ENCODE measurements at regions not wholly inside any gene's neighbourhood (a gene's known extent, or its start where the extent isn't known, plus 50 kb on each side); places are given as distances from the start of the nearest gene placed in this dataset.

DNA sequence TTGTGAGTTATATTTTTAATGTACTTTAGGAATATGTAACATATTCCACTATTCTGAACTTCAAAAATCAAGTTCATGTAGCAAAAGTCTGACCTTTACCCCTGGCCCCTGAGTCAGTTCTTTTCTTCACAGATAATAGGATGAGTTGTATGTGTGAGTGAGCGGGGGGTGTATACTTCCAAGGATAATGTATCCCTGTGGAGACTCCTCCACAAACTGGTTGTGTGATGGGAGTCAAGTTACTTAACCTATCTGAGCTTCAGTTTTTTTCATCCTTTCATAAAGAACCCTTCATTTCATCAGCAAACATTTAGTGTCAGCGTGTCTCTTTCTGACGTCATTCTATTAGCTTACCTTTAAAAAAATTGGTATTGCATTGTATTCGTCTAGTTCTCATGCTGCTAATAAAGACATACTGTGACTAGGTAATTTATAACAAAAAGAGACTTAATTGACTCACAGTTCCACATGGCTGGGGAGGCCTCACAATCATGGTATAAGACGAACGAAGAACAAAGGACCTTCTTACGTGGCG is 288.1 kb upstream of the GPC6 start:
- H3K27me3 ChIP-seq (ENCODE audit: control insufficient read depth in 3 of 3, insufficient read depth in 3 of 3, low read length in 2 of 3), result no peaks in the 10 kb centered on the region
- H3K4me1 ChIP-seq (ENCODE audit: control insufficient read depth in 5 of 5, insufficient read depth in 5 of 5, low read length in 5 of 5), result no peaks in the 10 kb centered on the region
- H3K4me3 ChIP-seq, result no peak overlapping the region
- TF ChIP-seq, protein P1, sequence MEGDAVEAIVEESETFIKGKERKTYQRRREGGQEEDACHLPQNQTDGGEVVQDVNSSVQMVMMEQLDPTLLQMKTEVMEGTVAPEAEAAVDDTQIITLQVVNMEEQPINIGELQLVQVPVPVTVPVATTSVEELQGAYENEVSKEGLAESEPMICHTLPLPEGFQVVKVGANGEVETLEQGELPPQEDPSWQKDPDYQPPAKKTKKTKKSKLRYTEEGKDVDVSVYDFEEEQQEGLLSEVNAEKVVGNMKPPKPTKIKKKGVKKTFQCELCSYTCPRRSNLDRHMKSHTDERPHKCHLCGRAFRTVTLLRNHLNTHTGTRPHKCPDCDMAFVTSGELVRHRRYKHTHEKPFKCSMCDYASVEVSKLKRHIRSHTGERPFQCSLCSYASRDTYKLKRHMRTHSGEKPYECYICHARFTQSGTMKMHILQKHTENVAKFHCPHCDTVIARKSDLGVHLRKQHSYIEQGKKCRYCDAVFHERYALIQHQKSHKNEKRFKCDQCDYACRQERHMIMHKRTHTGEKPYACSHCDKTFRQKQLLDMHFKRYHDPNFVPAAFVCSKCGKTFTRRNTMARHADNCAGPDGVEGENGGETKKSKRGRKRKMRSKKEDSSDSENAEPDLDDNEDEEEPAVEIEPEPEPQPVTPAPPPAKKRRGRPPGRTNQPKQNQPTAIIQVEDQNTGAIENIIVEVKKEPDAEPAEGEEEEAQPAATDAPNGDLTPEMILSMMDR (IDR thresholded peaks at IDR 0.05; ENCODE audit: control extremely low read depth, extremely low read depth), result no peak
- no peak overlapping the region for H3K9ac ChIP-seq (ENCODE audit: insufficient read depth in 1 of 2, low read length in 2 of 2)
- DNase-seq, result no peak
- 89% methylated on average over 8 of the region's 8 CpGs for WGBS, 2 donors
- H3K9me3 ChIP-seq (ENCODE audit: control insufficient read depth in 4 of 4, insufficient read depth in 3 of 4, low read length in 3 of 4), result no peaks in the 10 kb centered on the region
- H3K27ac ChIP-seq (ENCODE audit: low read depth in 1 of 2, low read length in 1 of 2), result no peak overlapping the region
- ATAC-seq (ENCODE audit: insufficient read depth, low FRiP score), result no peak
- no peaks in the 10 kb centered on the region for H3K36me3 ChIP-seq (ENCODE audit: control insufficient read depth in 4 of 4, insufficient read depth in 4 of 4, low read length in 4 of 4)

DNA sequence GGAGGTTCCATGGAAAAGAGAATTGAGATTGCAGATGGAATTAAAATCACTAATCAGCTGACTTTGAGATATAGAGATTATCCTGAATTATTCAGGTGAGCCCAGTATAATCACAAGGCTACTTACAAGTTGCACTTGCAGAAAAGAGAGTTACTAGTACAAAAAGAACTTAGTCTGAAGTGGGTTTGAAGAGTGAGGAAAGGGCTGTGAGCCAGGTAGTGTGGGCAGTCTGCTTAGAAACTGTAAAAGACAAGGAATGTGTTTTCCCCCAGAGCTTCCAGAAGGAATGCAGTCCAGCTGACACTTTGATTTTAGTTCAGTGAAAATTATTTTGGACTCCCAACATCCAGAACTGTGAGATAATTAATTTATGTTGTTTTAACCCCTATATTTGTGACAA is 285.4 kb upstream of the GPC6 start:
- ATAC-seq (ENCODE audit: insufficient read depth, low FRiP score), result no peak

GRCh38 chr13:92947770-92948434 is 278.7 kb upstream of the GPC6 start:
- DNase-seq (no peak), ATAC-seq (ENCODE audit: insufficient read depth, low FRiP score) (no peak)
- H3K9ac ChIP-seq (ENCODE audit: insufficient read depth in 1 of 2, low read length in 2 of 2), result no peak overlapping the region
- H3K27ac ChIP-seq (ENCODE audit: low read depth in 1 of 2, low read length in 1 of 2), result no peak overlapping the region
- TF ChIP-seq, protein P1 (IDR thresholded peaks at IDR 0.05; ENCODE audit: control extremely low read depth, extremely low read depth), result no peak
- no peaks in the 10 kb centered on the region for H3K36me3 ChIP-seq (ENCODE audit: control insufficient read depth in 4 of 4, insufficient read depth in 4 of 4, low read length in 4 of 4)
- no peak overlapping the region for H3K4me3 ChIP-seq
- no peaks in the 10 kb centered on the region for H3K27me3 ChIP-seq (ENCODE audit: control insufficient read depth in 3 of 3, insufficient read depth in 3 of 3, low read length in 2 of 3)
- H3K4me1 ChIP-seq (ENCODE audit: control insufficient read depth in 5 of 5, insufficient read depth in 5 of 5, low read length in 5 of 5), result peaks cover 0 to 5% (median 0%) of the 10 kb centered on the region in 5 donors
- H3K9me3 ChIP-seq (ENCODE audit: control insufficient read depth in 4 of 4, insufficient read depth in 3 of 4, low read length in 3 of 4), result no peaks in the 10 kb centered on the region
- 77 to 85% methylated on average over 2 of the region's 2 CpGs for WGBS, 2 donors

More for the DNA sequence above, 285.4 kb upstream of the GPC6 start:
- TF ChIP-seq, protein P1 (IDR thresholded peaks at IDR 0.05; ENCODE audit: control extremely low read depth, extremely low read depth), result no peak
- Histone ChIP-seq H3K27me3 (ENCODE audit: control insufficient read depth in 3 of 3, insufficient read depth in 3 of 3, low read length in 2 of 3) (no peaks in the 10 kb centered on the region), H3K9ac (ENCODE audit: insufficient read depth in 1 of 2, low read length in 2 of 2) (no peak overlapping the region), H3K4me1 (ENCODE audit: control insufficient read depth in 5 of 5, insufficient read depth in 5 of 5, low read length in 5 of 5) (no peaks in the 10 kb centered on the region), H3K9me3 (ENCODE audit: control insufficient read depth in 4 of 4, insufficient read depth in 3 of 4, low read length in 3 of 4) (no peaks in the 10 kb centered on the region), H3K4me3 (no peak overlapping the region), H3K27ac (ENCODE audit: low read depth in 1 of 2, low read length in 1 of 2) (no peak overlapping the region), H3K36me3 (ENCODE audit: control insufficient read depth in 4 of 4, insufficient read depth in 4 of 4, low read length in 4 of 4) (no peaks in the 10 kb centered on the region)
- DNase-seq, result no peak

- no peaks in the 10 kb centered on the region for H3K9me3 ChIP-seq (ENCODE audit: control insufficient read depth in 4 of 4, insufficient read depth in 3 of 4, low read length in 3 of 4)
- ATAC-seq (ENCODE audit: insufficient read depth, low FRiP score) (no peak), DNase-seq (no peak)
Observed at GRCh38 chr13:92950771-92951170, 275.8 kb upstream of the GPC6 start.

More at GRCh38 chr13:92950771-92951170, 275.8 kb upstream of the GPC6 start:
- Histone ChIP-seq H3K27ac (ENCODE audit: low read depth in 1 of 2, low read length in 1 of 2) (no peak overlapping the region), H3K9ac (ENCODE audit: insufficient read depth in 1 of 2, low read length in 2 of 2) (no peak overlapping the region), H3K4me3 (no peak overlapping the region), H3K4me1 (ENCODE audit: control insufficient read depth in 5 of 5, insufficient read depth in 5 of 5, low read length in 5 of 5) (peaks cover 0 to 5% (median 0%) of the 10 kb centered on the region in 5 donors), H3K36me3 (ENCODE audit: control insufficient read depth in 4 of 4, insufficient read depth in 4 of 4, low read length in 4 of 4) (no peaks in the 10 kb centered on the region), H3K27me3 (ENCODE audit: control insufficient read depth in 3 of 3, insufficient read depth in 3 of 3, low read length in 2 of 3) (no peaks in the 10 kb centered on the region)
- 83 to 89% methylated on average over 2 of the region's 2 CpGs for WGBS, 2 donors
- TF ChIP-seq, protein P1 (IDR thresholded peaks at IDR 0.05; ENCODE audit: control extremely low read depth, extremely low read depth), result no peak
